Stimulated activated CD4-positive, alpha-beta T cell treated with anti-CD3 and anti-CD28 coated beads, TNF-alpha, amount 100 ng/mL, for 1 hour (primary cell): ENCODE measurements at regions not wholly inside any gene's neighbourhood (a gene's known extent, or its start where the extent isn't known, plus 50 kb on each side); places are given as distances from the start of the nearest gene placed in this dataset.
A peak's percentile ranks its signal among the peaks of the same experiment; 100 is the strongest.

Experiments used
- DNase-seq, 3 donors: peaks; one replicate each; pipeline ENCODE4 v3.0.0-alpha.2; 2020; ENCODE audit warnings: low read depth in 3 of 3, low spot score in 1 of 3

DNA sequence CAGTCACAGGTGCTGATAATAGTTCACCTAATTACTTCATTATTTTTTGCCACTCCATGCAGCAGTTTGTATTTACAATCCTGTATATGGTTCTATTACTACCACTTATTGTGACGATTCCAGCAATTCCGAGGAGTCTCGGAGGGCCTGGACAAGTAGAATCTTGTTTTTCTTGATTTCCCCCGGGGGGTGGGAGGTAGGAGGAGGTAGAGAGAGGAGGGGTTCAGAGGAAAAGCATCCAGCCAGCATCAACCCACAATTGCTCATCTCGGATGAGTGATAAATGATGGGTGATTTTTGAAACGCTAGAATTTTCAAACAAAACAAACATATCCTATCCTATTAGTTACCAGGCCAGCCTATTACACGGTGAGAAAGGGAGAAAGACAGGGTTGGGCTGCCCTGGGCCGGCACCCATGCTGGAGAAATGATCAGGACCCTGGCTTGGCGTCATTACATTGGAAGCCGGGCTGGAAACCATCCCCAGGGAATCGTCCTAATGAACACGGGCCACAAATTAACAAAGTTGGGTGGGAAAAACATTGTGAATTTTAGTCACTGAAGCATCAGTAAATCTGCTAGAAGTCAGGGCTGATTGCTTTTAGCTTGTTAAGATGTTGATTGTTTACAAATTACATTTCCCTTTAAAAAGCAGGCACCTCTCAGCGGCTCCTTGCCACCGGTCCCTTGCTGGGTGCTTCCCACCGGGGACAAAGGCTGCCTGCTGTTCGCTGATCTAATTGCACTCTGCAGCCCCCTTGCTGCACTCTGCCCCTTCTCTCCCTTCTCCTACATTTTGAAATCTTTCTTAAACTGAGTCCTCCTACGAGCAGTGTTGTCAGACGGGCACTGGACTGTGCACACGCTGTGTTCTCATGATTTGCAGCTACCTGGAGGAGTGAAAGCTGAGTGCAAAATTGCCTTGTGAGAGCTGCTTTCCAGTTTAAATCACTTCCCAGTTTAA lies 95.5 kb downstream of the FAM204A start:
- DNase-seq: no peak

DNA sequence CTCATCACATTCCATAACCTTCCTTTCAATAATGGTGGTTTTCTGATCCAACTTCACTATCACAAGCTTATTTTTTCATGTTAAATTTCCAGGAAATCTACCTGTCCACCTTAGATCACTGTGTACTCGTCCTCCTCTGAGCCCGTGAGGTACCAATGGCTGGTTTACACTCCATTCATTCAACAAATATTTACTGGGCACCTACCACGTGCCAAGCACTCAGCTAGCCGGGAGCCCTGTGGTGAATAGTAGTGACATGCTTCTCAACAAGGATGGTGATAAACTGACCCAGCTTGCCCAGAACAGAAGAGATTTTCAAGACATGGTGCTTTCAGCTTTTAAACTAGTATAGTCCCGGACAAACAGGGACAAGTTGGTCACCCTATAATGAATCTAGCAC lies 98.2 kb downstream of the FAM204A start:
- no peak for DNase-seq

DNA sequence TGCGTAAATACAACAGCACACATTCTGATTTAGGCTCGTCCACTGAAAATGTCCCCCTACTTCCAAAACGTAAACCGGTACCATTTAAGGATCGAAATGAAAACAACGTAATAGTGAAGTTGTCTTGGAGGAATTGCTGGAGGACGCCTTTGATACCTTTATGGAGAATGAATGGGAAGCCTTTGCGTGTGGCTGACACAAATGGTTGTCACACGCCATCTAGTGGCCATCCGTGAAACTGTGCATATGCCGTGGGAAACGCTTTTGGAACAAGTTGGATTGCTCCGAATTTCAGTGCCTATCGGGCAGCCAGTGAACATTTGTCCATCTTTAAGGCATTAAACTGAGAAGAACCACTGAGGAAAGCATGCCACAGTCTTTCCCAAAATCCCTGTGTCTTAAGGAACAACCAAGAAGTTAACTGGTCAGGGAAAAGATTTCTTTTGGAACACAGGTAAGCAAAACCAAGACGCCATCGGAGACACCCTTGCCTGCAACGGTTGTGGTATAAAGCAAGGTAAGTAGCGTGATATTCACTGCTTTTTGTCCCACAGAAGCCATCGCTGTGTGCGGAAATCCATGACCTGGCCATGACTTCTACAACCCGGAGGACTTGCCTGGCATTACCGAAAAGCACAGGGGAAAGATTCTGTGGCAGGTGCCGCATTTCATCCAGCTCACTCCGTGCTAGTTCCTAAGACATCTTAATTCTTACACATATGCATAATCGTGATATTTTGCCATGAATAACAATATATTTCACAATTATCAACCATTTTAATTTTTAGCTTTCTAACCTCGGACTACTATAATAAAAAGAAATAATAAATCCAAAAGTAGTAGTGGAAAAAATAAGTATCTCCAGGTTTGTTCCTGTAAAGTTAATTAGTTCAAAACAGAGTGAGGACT lies 100.6 kb downstream of the FAM204A start:
- DNase-seq: peak; percentile 16 to 54 (median 17)

- no peak for DNase-seq
Measured at GRCh38 chr10:118239236-118239630, 102.9 kb downstream of the FAM204A start.

- DNase-seq: no peak
Measured at GRCh38 chr10:118238573-118239235, 103.4 kb downstream of the FAM204A start.

DNA sequence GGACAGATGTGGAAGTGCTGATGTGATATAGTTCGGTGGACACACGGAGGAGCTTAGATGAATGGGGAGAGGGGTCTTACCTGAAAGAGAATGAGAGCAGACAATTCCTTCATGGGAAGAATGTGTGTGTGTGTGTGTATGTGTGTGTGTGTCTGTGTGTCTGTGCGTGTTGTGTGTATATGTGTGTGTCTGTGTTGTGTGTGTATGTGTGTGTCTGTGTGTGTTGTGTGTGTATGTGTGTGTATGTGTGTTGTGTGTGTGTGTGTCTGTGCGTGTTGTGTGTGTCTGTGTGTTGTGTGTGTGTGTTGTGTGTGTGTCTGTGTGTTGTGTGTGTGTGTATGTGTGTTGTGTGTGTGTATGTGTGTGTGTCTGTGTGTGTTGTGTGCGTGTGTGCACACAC lies 104.2 kb downstream of the FAM204A start:
- DNase-seq: no peak

- DNase-seq: no peak
Measured at GRCh38 chr10:118234683-118235082, 107.4 kb downstream of the FAM204A start.

GRCh38 chr10:118220346-118220850 lies 121.7 kb downstream of the FAM204A start:
- no peak for DNase-seq

DNA sequence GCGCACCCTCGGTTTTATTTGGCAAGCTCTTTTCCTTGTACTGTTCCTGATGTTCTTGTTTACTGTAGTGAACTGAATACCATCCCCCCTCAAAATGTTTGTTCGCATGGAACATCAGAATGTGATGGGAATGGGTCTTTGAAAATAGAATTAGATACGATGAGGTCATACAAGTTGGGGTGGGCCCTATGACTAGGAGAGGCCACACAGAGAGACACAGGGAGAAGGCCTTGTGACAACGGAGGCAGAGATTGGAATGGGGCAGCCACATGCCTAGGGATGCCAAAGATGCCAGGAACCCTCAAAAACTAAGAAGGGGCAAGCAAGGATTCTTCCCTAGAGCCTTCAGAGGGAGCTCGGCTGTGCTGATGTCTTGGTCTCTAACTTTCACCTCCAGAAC lies 123.6 kb downstream of the FAM204A start:
- no peak for DNase-seq

DNA sequence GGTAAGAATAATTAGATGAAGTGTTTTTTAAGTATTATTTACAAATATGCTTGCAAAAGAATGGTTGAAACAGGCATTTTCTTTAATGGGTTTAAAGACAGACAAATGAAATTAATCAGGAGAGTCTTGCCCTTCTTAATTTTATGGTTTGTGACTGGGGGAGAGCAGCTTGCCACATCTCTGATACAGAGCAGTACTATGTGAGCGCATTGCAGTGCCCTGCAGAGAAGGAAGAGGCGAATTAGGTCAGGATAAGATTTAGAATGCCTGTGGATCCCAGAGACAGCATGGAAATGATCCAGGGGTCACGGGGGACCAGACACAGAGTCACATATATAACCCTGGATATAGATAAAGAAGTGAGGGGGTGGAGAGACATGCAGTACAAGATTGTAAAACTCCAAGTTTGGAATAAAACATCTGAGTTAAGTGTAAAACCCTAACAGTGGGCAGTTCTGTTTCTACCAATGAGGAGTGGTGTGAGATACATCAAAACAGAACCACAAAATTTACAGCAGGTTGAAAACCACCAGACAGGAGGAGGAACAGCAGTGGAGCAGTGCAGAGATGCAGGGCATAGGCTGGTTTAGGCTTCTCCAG lies 125.5 kb downstream of the FAM204A start:
- DNase-seq: no peak

DNA sequence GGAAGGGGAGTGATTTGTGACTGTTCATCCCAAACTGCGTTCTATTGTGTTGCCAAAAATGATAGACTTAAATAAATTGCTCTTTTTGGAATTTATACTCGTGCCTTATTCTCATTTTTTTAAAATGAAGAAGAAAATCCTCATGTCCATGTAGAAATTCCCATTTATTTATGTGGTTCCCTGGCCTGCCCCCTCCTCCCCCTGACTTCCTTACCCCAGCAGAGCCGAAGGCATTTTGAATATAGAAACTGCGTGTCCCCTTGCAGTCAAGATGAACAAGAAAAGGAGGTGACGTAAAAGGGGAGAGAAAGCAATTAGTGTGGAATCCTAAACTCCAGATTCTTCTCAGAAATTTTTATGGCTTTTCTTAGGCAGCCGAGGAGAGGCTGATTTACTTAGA lies 126.1 kb downstream of the FAM204A start:
- DNase-seq: no peak

GRCh38 chr10:118214776-118215175 lies 127.3 kb downstream of the FAM204A start:
- no peak for DNase-seq

DNA sequence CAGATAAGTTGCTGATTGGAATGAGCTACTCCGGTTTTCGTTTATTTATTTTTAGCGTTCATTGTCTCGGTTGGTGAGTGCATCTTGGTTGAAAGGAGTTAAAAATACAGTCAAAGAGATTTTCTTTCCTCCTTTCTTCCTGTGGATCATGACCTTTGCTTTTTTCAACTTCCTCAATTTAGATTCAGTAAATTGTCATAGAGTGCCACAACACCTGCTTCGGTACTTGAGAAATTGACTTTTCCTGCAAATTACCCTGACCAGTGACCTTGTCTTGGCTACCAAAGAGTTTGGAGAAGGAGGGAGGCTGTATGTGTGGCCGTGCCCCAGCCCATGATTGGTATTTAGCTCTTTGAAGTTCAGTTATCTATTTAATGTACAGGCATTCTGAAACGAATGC lies 128.7 kb downstream of the FAM204A start:
- no peak for DNase-seq

DNA sequence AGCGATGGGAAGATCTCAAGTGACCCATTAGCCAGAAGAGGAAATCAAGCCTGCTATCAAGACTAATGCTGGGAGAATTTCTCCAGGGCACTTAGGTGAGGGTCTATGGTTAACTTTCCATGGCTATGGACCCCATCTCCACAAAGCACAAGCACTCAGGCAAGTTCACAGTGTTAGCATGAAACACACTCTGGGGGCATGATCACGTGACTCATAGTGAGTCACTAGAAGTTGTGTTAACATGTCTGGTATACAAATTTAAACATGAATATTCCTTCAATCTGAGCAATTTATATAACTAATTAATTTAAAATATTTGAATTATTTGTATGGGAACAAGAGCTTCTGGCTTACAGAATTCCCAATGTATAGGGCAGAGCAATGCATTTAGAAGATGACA lies 131.8 kb downstream of the FAM204A start:
- DNase-seq: no peak

DNA sequence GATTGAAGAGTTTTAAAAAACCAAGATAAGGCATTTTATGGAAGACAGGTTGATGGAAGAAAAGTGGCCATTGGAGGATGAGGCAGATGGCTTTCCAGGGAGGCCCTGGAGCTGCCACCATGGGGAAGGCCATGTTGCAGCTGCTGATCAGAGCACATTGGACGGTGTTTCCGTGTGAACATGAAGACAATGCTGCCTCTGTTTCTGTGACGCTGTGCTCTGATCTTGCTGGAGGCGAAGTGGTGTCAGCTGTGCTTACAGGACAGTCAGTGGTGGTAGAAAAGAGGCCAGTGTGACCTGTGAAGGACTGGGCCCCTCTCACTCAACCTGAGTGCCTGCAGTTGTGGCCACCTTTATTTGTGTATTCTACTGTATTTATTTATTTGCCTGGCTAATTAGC lies 132.9 kb downstream of the FAM204A start:
- DNase-seq: no peak

DNA sequence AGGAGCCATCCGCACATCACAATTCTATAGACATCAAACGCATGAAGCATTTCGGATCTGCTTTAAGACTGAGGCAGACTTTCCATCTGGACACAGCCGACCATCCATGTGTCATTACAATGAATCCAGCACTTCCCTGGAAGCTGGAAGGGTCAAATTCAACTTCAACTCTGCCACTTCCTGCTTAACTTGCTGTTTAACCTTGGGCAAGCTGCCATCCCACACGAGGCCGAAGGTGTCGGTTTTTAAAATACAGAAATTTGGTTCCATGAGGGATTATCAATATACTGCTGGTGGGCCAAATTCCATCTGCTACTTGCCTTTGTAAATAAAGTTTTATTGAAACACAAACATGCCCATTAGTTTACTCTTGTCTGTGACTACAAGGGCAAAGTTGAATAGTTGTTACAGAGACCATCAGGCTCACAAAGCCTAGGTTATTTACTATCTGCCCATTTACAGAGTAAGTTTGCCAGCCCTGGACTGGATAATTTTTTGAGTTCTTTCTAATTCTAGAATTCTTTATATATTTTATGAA lies 134.6 kb downstream of the FAM204A start:
- no peak for DNase-seq

DNA sequence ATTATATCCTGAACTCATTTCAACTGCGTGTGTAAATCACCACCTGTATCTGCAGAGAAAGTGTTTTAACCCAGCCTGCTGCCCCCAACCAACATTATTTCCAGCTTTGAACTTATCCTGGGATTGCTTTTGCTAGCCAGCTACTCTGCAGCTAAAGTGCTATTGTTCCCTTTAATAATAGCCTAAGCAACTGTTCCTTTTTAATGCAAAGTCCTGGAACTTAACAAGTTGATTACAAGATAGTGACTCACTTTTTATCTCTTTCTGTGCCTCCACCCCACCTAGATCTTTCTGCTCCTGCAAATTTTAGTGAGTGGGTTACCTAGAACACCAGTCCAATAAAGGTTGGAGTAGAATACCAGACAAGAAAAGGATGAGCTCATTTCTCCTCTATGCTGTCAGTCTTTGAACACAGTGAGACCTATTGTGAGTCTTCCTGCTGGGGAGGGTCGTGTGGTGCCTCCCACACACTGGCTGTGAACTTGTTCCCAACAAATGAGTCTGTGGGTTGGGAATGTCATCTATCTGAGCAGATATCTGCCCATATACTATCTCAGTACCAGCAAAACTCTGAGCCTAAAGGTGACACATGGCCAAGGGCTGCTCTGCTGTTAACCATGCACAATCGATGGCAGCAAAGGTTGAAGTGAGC lies 137.7 kb downstream of the FAM204A start:
- DNase-seq: no peak

GRCh38 chr10:118203461-118203860 lies 138.7 kb downstream of the FAM204A start:
- no peak for DNase-seq

GRCh38 chr10:118195729-118196128 lies 146.4 kb downstream of the FAM204A start:
- DNase-seq: no peak

DNA sequence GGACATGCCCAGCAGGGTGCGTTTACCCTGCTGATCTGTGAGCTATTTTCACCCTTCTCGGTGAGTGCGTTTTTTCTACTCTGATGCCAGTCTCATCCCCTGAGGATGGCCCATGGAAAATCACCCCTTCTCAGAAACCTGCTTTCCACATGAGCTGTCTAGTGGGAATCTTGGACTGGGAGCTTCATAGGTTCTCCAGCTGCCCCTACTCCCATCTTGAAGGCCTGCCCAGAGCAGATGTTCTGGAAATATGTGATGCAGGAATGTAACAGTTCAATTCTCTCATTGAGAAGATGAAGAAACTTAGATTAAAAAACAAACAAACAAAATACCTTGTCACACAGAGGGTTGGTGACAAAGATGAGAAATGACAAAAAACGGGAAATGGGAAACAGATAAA lies 146.9 kb upstream of the RAB11FIP2 start:
- DNase-seq: no peak
